HFFc6 (cell line): ENCODE measurements at regions not wholly inside any gene's neighbourhood (a gene's known extent, or its start where the extent isn't known, plus 50 kb on each side); places are given as distances from the start of the nearest gene placed in this dataset.
"Not testable (repeated sequence)": the region's sequence is repeated elsewhere in the genome, so short reads cannot be mapped to it uniquely, and the experiment has no call there.

ENCODE experiments used
- DNase-seq: peaks from one replicate; pipeline ENCODE4 v3.0.0-alpha.2; 2018
- H3K27ac Mint-ChIP-seq: 2 replicates; pipeline ENCODE4 v1.8.0; 2020; ENCODE audit warnings: mild to moderate bottlenecking, mixed read lengths
- H3K27me3 Mint-ChIP-seq: 2 replicates; pipeline ENCODE4 v1.8.0; 2021; ENCODE audit warnings: mild to moderate bottlenecking, moderate library complexity, mixed read lengths; ENCODE audit not compliant: insufficient read depth
- H3K36me3 Mint-ChIP-seq: 2 replicates; pipeline ENCODE4 v1.8.0; 2021; ENCODE audit warnings: low read depth, mixed read lengths
- H3K4me1 Mint-ChIP-seq: 2 replicates; pipeline ENCODE4 v1.8.0; 2020; ENCODE audit warnings: low read depth, mixed read lengths
- H3K4me3 Mint-ChIP-seq: 2 replicates; pipeline ENCODE4 v1.8.0; 2020; ENCODE audit warnings: mild to moderate bottlenecking, moderate library complexity, mixed read lengths
- H3K9me3 Mint-ChIP-seq: 2 replicates; pipeline ENCODE4 v1.8.0; 2020; ENCODE audit warnings: mild to moderate bottlenecking, mixed read lengths
- TF ChIP-seq, protein P1 (sequence below): fragments of 200-600 bp; sonication (generic); IDR thresholded peaks from 2 replicates; pipeline ENCODE4 v1.5.0; 2021; ENCODE audit warnings: antibody characterized with exemption, mild to moderate bottlenecking

DNA sequence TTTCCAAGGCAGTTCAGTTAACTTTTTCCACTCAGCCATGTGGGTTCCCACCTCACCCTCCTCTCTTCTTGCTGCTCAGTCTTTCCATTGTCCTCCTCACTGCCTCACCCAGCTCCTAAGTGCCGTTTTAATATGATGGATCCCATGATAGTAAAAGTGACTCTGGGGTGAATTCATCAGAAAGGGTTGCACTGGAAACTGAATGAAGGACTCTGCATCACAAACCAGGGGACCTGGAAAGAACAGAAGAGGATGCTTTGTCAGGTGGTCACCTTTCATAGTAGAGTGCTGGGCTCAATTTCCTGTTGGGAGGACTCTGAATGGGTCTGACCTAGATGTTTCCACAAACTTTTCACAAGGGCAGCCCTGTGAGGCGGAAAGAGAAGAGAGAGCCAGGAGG lies 67.8 kb upstream of the SLC8A3 start:
- H3K36me3 Mint-ChIP-seq = no peaks in the 10 kb centered on the region
- H3K4me3 Mint-ChIP-seq = no peak overlapping the region
- no peak overlapping the region for H3K27ac Mint-ChIP-seq
- H3K9me3 Mint-ChIP-seq = 0 out of 2 replicates have a peak, but pooled peaks cover 3% of the 10 kb centered on the region
- no peak for DNase-seq
- H3K4me1 Mint-ChIP-seq = no peaks in the 10 kb centered on the region
- TF ChIP-seq, protein P1, sequence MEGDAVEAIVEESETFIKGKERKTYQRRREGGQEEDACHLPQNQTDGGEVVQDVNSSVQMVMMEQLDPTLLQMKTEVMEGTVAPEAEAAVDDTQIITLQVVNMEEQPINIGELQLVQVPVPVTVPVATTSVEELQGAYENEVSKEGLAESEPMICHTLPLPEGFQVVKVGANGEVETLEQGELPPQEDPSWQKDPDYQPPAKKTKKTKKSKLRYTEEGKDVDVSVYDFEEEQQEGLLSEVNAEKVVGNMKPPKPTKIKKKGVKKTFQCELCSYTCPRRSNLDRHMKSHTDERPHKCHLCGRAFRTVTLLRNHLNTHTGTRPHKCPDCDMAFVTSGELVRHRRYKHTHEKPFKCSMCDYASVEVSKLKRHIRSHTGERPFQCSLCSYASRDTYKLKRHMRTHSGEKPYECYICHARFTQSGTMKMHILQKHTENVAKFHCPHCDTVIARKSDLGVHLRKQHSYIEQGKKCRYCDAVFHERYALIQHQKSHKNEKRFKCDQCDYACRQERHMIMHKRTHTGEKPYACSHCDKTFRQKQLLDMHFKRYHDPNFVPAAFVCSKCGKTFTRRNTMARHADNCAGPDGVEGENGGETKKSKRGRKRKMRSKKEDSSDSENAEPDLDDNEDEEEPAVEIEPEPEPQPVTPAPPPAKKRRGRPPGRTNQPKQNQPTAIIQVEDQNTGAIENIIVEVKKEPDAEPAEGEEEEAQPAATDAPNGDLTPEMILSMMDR = no peak
- H3K27me3 Mint-ChIP-seq = peaks cover 7% of the 10 kb centered on the region

DNA sequence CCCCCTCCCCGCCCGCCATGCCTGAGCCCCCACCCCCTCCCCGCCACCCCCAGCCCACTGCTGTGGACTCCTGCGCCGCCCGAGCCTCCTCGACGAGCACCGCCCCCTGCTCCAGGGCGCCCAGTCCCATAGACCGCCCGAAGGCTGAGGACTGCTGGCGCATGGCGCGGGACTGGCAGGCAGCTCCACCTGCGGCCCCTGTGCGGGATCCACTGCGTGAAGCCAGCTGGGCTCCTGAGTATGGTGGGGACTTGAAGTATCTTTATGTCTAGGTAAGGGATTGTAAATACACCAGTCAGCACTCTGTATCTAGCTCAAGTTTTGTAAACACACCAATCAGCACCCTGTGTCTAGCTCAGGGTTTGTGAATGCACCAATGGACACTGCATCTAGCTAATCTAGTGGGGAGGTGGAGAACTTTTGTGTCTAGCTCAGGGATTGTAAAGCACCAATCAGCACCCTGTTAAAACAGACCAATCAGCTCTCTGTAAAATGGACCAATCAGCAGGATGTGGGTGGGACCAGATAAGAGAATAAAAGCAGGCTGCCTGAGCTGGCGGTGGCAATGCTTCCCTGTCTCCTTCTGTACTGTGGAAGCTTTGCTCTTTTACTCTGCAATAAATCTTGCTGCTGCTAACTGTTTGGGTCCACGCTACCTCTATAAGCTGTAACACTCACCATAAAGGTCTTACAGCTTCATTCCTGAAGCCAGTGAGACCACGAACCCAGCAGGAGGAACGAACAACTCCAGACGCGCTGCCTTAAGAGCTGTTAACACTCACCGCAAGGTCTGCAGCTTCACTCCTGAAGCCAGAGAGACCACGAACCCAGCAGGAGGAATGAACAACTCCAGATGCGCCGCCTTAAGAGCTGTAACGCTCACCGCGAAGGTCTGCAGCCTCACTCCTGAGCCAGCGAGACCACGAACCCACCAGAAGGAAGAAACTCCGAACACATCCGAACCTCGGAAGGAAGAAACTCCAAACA lies 66.6 kb upstream of the SLC8A3 start:
- H3K4me3 Mint-ChIP-seq, H3K27ac Mint-ChIP-seq, H3K9me3 Mint-ChIP-seq, H3K27me3 Mint-ChIP-seq, H3K36me3 Mint-ChIP-seq, DNase-seq, H3K4me1 Mint-ChIP-seq: not testable (repeated sequence)

DNA sequence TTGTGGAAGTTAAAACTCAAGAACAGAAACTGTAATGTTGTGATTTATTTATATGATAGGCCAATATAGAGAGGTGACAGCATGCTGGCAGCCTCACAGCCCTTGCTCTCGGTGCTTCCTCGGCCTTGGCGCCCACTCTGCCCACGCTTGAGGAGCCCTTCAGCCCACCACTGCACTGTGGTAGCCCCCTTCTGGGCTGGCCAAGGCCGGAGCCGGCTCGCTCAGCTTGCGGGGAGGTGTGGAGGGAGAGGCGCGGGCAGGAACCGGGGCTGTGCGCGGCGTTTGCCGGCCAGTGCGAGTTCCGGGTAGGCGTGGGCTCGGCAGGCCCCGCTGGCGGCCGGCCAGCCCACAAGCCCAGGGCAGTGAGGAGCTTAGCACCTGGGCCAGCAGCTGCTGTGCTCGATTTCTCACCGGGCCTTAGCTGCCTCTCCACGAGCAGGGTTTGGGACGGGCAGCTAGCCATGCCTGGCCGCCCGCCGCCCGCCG lies 65.8 kb upstream of the SLC8A3 start:
- Mint-ChIP-seq H3K36me3 (no peaks in the 10 kb centered on the region), H3K4me1 (no peaks in the 10 kb centered on the region), H3K27ac (no peak overlapping the region), H3K27me3 (peaks cover 7% of the 10 kb centered on the region), H3K4me3 (no peak overlapping the region), H3K9me3 (0 out of 2 replicates have a peak, but pooled peaks cover 3% of the 10 kb centered on the region)
- no peak for DNase-seq
- TF ChIP-seq, protein P1 = no peak

DNA sequence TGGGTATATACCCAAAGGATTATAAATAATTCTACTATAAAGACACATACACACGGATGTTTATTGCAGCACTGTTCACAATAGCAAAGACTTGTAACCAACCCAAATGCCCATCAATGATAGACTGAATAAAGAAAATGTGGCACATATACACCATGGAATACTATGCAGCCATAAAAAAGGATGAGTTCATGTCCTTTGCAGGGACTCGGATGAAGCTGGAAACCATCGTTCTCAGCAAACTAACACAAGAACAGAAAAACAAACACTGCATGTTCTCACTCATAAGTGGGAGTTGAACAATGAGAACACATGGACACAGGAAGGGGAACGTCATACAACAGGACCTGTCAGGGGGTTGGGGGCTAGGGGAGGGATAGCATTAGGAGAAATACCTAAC lies 64.8 kb upstream of the SLC8A3 start:
- H3K9me3 Mint-ChIP-seq, H3K27me3 Mint-ChIP-seq, H3K36me3 Mint-ChIP-seq, DNase-seq, H3K4me1 Mint-ChIP-seq, H3K4me3 Mint-ChIP-seq, H3K27ac Mint-ChIP-seq: not testable (repeated sequence)

DNA sequence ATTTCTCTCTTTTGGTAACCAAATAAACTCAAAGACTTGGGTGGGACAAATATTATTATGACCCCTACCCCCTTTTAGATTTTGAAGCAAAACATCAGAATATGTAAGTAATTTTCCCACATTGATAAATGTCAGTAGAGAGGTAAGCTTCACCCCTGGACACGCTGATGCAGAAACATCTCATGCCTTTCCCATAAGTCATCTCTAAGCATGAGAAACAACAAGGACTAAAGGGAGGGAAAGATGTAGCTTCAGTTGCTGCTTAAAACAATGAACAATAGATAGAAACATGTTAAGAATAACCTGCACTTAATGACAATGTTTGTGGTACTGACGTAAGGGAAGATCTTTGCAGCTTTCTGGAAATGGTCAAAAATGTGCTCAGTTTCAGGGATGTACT lies 56.3 kb upstream of the SLC8A3 start:
- H3K9me3 Mint-ChIP-seq = peaks cover 14% of the 10 kb centered on the region
- no peaks in the 10 kb centered on the region for H3K4me1 Mint-ChIP-seq
- TF ChIP-seq, protein P1 = no peak
- no peaks in the 10 kb centered on the region; the same call in 1 of the 2 replicates for H3K27me3 Mint-ChIP-seq
- H3K4me3 Mint-ChIP-seq = no peak overlapping the region
- DNase-seq = no peak
- H3K27ac Mint-ChIP-seq = no peak overlapping the region
- no peaks in the 10 kb centered on the region; the same call in 1 of the 2 replicates for H3K36me3 Mint-ChIP-seq

DNA sequence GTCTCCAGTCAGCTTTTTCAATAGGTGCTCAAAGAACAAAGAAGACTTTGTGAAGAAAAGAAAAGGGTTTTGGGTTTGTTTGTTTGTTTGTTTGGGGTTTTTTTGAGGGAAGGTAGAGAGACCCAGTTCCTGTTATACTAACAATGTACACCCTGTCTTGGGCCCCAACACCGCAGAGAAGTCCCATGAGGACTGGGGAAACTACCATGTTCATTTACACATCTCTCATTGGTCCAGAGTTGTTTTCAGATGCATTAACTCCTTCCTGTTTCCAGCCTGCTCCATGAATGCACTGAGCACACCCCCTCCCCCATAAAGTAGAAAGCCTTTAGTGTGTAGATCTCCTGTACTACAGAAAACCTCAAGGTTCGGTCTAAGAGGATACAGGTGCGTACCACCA lies 51.1 kb upstream of the SLC8A3 start:
- TF ChIP-seq, protein P1 = no peak
- H3K36me3 Mint-ChIP-seq = no peaks in the 10 kb centered on the region; the same call in 1 of the 2 replicates
- peaks cover 32% of the 10 kb centered on the region for H3K9me3 Mint-ChIP-seq
- no peaks in the 10 kb centered on the region; the same call in 1 of the 2 replicates for H3K27me3 Mint-ChIP-seq
- no peaks in the 10 kb centered on the region for H3K4me1 Mint-ChIP-seq
- H3K4me3 Mint-ChIP-seq = no peak overlapping the region
- no peak overlapping the region for H3K27ac Mint-ChIP-seq
- no peak for DNase-seq

DNA sequence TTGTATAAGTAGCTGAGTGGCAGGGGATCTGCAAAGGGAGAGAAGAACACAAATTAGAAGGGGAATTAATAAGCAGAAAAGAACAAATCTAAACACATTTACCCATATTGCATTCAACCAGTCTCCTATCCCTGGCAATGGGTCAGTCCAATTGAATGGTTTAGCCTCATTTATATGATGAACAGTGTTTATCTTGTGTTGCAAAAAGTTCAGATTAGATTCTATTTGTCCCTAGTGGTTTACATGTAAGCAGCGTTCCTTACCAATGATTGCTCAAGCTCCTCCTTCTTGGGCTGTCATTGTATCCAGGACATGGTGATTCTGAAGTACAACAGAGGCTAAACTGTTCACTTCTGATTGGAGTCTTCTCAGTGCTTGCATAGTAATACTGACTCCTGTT lies 49.9 kb upstream of the SLC8A3 start:
- H3K36me3 Mint-ChIP-seq, H3K4me1 Mint-ChIP-seq, H3K27ac Mint-ChIP-seq, H3K4me3 Mint-ChIP-seq, DNase-seq, H3K27me3 Mint-ChIP-seq: not testable (repeated sequence)
- H3K9me3 Mint-ChIP-seq = peaks cover 37% of the 10 kb centered on the region
